ENCODE measurements at regions not wholly inside any gene's neighbourhood (a gene's known extent, or its start where the extent isn't known, plus 50 kb on each side); places are given as distances from the start of the nearest gene placed in this dataset.

DNA sequence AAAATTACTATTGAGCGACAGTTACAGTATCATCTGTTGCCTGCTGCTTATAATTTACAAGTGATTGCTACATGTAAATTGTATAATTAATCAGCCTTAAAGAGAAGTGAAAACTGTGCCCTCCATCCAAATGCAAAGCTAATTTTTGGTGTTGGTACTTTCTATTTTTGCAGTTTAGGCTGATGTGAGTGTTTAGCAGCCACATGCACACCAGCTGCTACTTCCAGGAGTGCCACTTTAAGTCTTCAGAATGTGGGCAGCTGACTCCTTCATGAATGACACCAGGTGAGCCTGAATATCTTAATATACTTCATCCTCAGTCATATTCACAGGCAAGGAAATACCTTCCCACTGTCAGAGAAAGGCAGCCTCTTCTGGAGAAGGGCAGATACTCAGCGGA lies 149.8 kb upstream of the RASGEF1B start:
- Mint-ChIP-seq H3K4me3 (ENCODE audit: low read depth) (no peak overlapping the region), H3K36me3 (ENCODE audit: insufficient read depth) (no peaks in the 10 kb centered on the region), H3K27me3 (no peaks in the 10 kb centered on the region), H3K9me3 (ENCODE audit: low read depth) (no peaks in the 10 kb centered on the region), H3K4me1 (ENCODE audit: low read depth) (peaks cover 10% of the 10 kb centered on the region), H3K27ac (no peak overlapping the region)
- TF ChIP-seq, protein P1, sequence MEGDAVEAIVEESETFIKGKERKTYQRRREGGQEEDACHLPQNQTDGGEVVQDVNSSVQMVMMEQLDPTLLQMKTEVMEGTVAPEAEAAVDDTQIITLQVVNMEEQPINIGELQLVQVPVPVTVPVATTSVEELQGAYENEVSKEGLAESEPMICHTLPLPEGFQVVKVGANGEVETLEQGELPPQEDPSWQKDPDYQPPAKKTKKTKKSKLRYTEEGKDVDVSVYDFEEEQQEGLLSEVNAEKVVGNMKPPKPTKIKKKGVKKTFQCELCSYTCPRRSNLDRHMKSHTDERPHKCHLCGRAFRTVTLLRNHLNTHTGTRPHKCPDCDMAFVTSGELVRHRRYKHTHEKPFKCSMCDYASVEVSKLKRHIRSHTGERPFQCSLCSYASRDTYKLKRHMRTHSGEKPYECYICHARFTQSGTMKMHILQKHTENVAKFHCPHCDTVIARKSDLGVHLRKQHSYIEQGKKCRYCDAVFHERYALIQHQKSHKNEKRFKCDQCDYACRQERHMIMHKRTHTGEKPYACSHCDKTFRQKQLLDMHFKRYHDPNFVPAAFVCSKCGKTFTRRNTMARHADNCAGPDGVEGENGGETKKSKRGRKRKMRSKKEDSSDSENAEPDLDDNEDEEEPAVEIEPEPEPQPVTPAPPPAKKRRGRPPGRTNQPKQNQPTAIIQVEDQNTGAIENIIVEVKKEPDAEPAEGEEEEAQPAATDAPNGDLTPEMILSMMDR (IDR thresholded peaks at IDR 0.05; ENCODE audit: unreplicated experiment): no peak
- DNase-seq (ENCODE audit: low spot score, unreplicated experiment): no peak

DNA sequence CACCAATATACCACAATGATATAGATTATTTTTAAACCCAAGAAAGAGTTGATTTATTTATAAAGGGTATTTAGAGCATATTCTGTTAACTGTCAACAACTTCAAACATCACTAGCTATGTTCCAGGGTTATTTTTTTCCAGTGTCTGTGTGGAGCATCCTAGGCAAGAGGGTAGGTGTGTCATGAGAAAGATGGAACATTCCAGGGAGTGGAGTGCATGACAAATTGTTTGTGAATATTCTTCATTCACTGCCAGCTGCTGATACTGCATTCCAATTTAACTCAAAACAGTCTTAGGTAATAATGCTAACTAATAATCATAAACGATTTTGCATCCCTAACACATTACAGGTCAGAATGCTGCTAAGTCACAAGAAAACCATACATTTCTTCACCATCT lies 148.7 kb upstream of the RASGEF1B start:
- Mint-ChIP-seq H3K9me3 (ENCODE audit: low read depth) (no peaks in the 10 kb centered on the region), H3K4me1 (ENCODE audit: low read depth) (peaks cover 4% of the 10 kb centered on the region), H3K27ac (no peak overlapping the region), H3K36me3 (ENCODE audit: insufficient read depth) (no peaks in the 10 kb centered on the region), H3K27me3 (no peaks in the 10 kb centered on the region), H3K4me3 (ENCODE audit: low read depth) (no peak overlapping the region)
- TF ChIP-seq, protein P1 (IDR thresholded peaks at IDR 0.05; ENCODE audit: unreplicated experiment): no peak
- DNase-seq (ENCODE audit: low spot score, unreplicated experiment): no peak

DNA sequence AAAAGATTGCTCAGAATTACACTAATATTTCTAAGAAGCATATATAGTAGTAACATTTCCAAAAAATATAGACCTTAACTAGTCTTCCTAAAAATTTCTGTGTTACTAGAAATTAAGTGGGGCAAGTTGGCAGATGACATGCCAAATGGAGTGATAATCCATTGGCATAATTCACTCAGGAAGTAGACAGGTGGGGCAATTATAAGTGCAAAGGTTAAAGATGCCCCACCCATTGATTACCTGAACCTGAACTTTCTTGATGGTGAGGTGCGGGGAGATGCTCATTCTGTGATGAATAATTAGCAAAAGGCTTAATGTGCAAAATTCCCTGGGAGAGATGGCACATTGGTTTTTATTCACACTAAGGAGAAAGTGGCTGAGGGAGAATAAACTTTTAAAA lies 145.8 kb upstream of the RASGEF1B start:
- no peaks in the 10 kb centered on the region for H3K36me3 Mint-ChIP-seq (ENCODE audit: insufficient read depth)
- no peaks in the 10 kb centered on the region for H3K9me3 Mint-ChIP-seq (ENCODE audit: low read depth)
- TF ChIP-seq, protein P1 (IDR thresholded peaks at IDR 0.05; ENCODE audit: unreplicated experiment): no peak
- no peak for DNase-seq (ENCODE audit: low spot score, unreplicated experiment)
- H3K4me1 Mint-ChIP-seq (ENCODE audit: low read depth): peaks cover 4% of the 10 kb centered on the region
- H3K27ac Mint-ChIP-seq: no peak overlapping the region
- H3K4me3 Mint-ChIP-seq (ENCODE audit: low read depth): no peak overlapping the region
- no peaks in the 10 kb centered on the region for H3K27me3 Mint-ChIP-seq

DNA sequence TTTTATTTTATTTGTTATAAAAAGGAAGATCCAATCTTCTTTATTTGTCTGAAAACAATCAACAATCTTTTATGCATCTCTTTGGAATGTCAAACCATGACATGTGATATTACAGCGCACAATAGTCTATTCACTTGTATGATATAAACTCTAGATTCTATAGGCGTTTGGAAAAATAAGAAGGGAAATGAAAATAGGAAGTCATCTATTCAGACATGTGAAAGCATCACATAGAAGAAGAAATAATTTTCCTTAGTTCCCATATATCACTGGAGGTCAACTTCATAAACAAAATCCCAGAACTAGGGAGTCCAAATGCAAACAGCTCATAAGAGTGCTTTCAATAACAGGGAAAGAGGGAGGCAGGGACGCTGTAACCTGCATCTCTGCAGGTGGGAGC lies 139.5 kb upstream of the RASGEF1B start:
- TF ChIP-seq, protein P1 (IDR thresholded peaks at IDR 0.05; ENCODE audit: unreplicated experiment): no peak
- no peaks in the 10 kb centered on the region for H3K27me3 Mint-ChIP-seq
- no peak overlapping the region for H3K27ac Mint-ChIP-seq
- DNase-seq (ENCODE audit: low spot score, unreplicated experiment): no peak
- no peak overlapping the region for H3K4me3 Mint-ChIP-seq (ENCODE audit: low read depth)
- H3K9me3 Mint-ChIP-seq (ENCODE audit: low read depth): no peaks in the 10 kb centered on the region
- no peaks in the 10 kb centered on the region for H3K36me3 Mint-ChIP-seq (ENCODE audit: insufficient read depth)
- H3K4me1 Mint-ChIP-seq (ENCODE audit: low read depth): peaks cover 2% of the 10 kb centered on the region

DNA sequence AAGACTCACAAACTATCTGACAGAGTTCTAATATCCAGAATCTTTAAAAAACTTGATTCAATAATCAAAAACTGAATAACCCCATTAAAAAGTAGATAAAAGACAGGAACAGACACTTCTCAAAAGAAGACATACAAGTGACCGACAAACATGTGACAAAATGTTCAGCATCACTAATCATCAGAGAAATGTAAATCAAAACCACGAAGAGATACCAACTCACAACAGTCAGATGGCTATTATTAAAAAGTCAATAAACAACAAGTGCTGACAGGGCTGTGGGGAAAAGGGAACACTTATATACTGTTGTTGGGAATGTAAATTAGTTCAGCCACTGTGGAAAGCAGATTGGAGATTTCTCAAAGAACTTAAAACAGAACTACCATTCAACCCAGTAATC lies 138.1 kb upstream of the RASGEF1B start:
- H3K36me3 Mint-ChIP-seq (ENCODE audit: insufficient read depth): no peaks in the 10 kb centered on the region
- TF ChIP-seq, protein P1 (IDR thresholded peaks at IDR 0.05; ENCODE audit: unreplicated experiment): no peak
- no peak overlapping the region for H3K27ac Mint-ChIP-seq
- no peak for DNase-seq (ENCODE audit: low spot score, unreplicated experiment)
- H3K27me3 Mint-ChIP-seq: no peaks in the 10 kb centered on the region
- H3K4me1 Mint-ChIP-seq (ENCODE audit: low read depth): peaks cover 2% of the 10 kb centered on the region
- no peak overlapping the region for H3K4me3 Mint-ChIP-seq (ENCODE audit: low read depth)
- no peaks in the 10 kb centered on the region for H3K9me3 Mint-ChIP-seq (ENCODE audit: low read depth)
